MM.1S (cell line): ENCODE measurements at regions not wholly inside any gene's neighbourhood (a gene's known extent, or its start where the extent isn't known, plus 50 kb on each side); places are given as distances from the start of the nearest gene placed in this dataset.
"Not testable (repeated sequence)": the region's sequence is repeated elsewhere in the genome, so short reads cannot be mapped to it uniquely, and the experiment has no call there.

Source experiments
- DNase-seq: peaks from one replicate; pipeline ENCODE4 v3.0.0-alpha.2; 2015
- H2AFZ ChIP-seq: fragments of 300-600 bp; sonication (generic); 2 replicates; pipeline ENCODE4 v1.6.0; 2016; ENCODE audit warnings: antibody characterized with exemption, low read length
- H3F3A ChIP-seq: fragments of 300-600 bp; sonication (generic); 2 replicates; pipeline ENCODE4 v1.6.1; 2016; ENCODE audit warnings: mild to moderate bottlenecking, antibody characterized with exemption, low read length, moderate library complexity, mixed read lengths; ENCODE audit not compliant: insufficient read depth
- H3K27ac ChIP-seq: fragments of 300-600 bp; sonication (generic); 2 replicates; pipeline ENCODE4 v1.5.1; 2016; ENCODE audit warnings: mild to moderate bottlenecking, low read length
- H3K27me3 ChIP-seq: fragments of 300-600 bp; sonication (generic); replicated peaks from 2 replicates; pipeline ENCODE4 v1.6.0; 2016; ENCODE audit warnings: low read length; ENCODE audit not compliant: insufficient read depth
- H3K36me3 ChIP-seq: fragments of 300-600 bp; sonication (generic); replicated peaks from 2 replicates; pipeline ENCODE4 v1.6.1; 2016; ENCODE audit warnings: mild to moderate bottlenecking, low read length, mixed read lengths; ENCODE audit not compliant: insufficient read depth
- H3K4me1 ChIP-seq: fragments of 300-600 bp; sonication (generic); 2 replicates; pipeline ENCODE4 v1.6.1; 2016; ENCODE audit warnings: low read length, mixed read lengths
- H3K4me2 ChIP-seq: fragments of 300-600 bp; sonication (generic); 2 replicates; pipeline ENCODE4 v1.6.0; 2016; ENCODE audit warnings: low read depth, low read length
- H3K4me3 ChIP-seq: fragments of 300-600 bp; sonication (generic); 2 replicates; pipeline ENCODE4 v1.5.1; 2016; ENCODE audit warnings: low read length, mixed read lengths
- H3K79me2 ChIP-seq: fragments of 300-600 bp; sonication (generic); 2 replicates; pipeline ENCODE4 v1.6.1; 2016; ENCODE audit warnings: mixed run types, low read length, mixed read lengths
- H3K9ac ChIP-seq: fragments of 300-600 bp; sonication (generic); 2 replicates; pipeline ENCODE4 v1.6.1; 2016; ENCODE audit warnings: low read length, mixed read lengths
- H3K9me2 ChIP-seq: fragments of 300-600 bp; sonication (generic); replicated peaks from 2 replicates; pipeline ENCODE4 v1.6.1; 2016; ENCODE audit warnings: mild to moderate bottlenecking, low read length, mixed read lengths; ENCODE audit not compliant: insufficient read depth
- H3K9me3 ChIP-seq: fragments of 300-600 bp; sonication (generic); replicated peaks from 2 replicates; pipeline ENCODE4 v1.6.1; 2016; ENCODE audit warnings: mild to moderate bottlenecking, low read length, mixed read lengths; ENCODE audit not compliant: insufficient read depth
- H4K20me1 ChIP-seq: fragments of 300-600 bp; sonication (generic); 2 replicates; pipeline ENCODE4 v1.6.1; 2016; ENCODE audit warnings: mild to moderate bottlenecking, low read length, moderate library complexity, mixed read lengths; ENCODE audit not compliant: insufficient read depth
- CTCF ChIP-seq: fragments of 300-600 bp; sonication (generic); IDR thresholded peaks from 2 replicates; pipeline ENCODE4 v1.5.1; 2016; ENCODE audit warnings: antibody characterized with exemption, low read length, mixed read lengths
- EZH2 ChIP-seq: fragments of 300-600 bp; sonication (generic); optimal IDR thresholded peaks from 2 replicates; pipeline ENCODE3; 2017; ENCODE audit warnings: low read depth, mild to moderate bottlenecking, antibody characterized with exemption, low read length, mixed read lengths
- EZH2phosphoT487 ChIP-seq: fragments of 300-600 bp; sonication (generic); IDR thresholded peaks from 2 replicates; pipeline ENCODE4 v1.6.1; 2018; ENCODE audit warnings: antibody characterized with exemption, low read length

- no peak overlapping the region for H3K4me2 ChIP-seq
- no peak for DNase-seq
These were observed 51.7 kb upstream of the CHD2 start for GRCh38 chr15:92848464-92848851.

GRCh38 chr15:92848852-92849598 is 51.1 kb upstream of the CHD2 start:
- Histone ChIP-seq H3K36me3 (no peaks in the 10 kb centered on the region), H3K79me2 (no peaks in the 10 kb centered on the region), H2AFZ (no peak overlapping the region), H3K4me3 (no peak overlapping the region), H4K20me1 (no peaks in the 10 kb centered on the region), H3K4me1 (peaks cover 11% of the 10 kb centered on the region), H3K9me3 (no peaks in the 10 kb centered on the region), H3K9ac (no peak overlapping the region), H3K9me2 (no peaks in the 10 kb centered on the region), H3K4me2 (no peak overlapping the region), H3K27me3 (no peaks in the 10 kb centered on the region), H3F3A (peaks cover 8% of the 10 kb centered on the region), H3K27ac (no peak overlapping the region)
- no peak for DNase-seq
- no peak for TF ChIP-seq CTCF

More at GRCh38 chr15:92848464-92848851, 51.7 kb upstream of the CHD2 start:
- H2AFZ ChIP-seq: no peak overlapping the region
- H3K4me1 ChIP-seq: peaks cover 11% of the 10 kb centered on the region
- H4K20me1 ChIP-seq: no peaks in the 10 kb centered on the region
- H3K9me3 ChIP-seq: no peaks in the 10 kb centered on the region
- H3K36me3 ChIP-seq: no peaks in the 10 kb centered on the region
- H3K9ac ChIP-seq: no peak overlapping the region
- peaks cover 8% of the 10 kb centered on the region for H3F3A ChIP-seq
- H3K27ac ChIP-seq: no peak overlapping the region
- H3K79me2 ChIP-seq: no peaks in the 10 kb centered on the region
- TF ChIP-seq EZH2 (no peak), EZH2phosphoT487 (no peak), CTCF (no peak)
- no peak overlapping the region for H3K4me3 ChIP-seq
- H3K9me2 ChIP-seq: no peaks in the 10 kb centered on the region
- no peaks in the 10 kb centered on the region for H3K27me3 ChIP-seq

- H3K36me3 ChIP-seq, H3K79me2 ChIP-seq, H3K9me2 ChIP-seq, H3F3A ChIP-seq, H3K27ac ChIP-seq, H3K9me3 ChIP-seq, H2AFZ ChIP-seq, H4K20me1 ChIP-seq, H3K4me3 ChIP-seq, H3K9ac ChIP-seq, H3K27me3 ChIP-seq, H3K4me1 ChIP-seq, H3K4me2 ChIP-seq, DNase-seq: not testable (repeated sequence)
These were observed 49.9 kb upstream of the CHD2 start for GRCh38 chr15:92850218-92850617.
